Prostate gland (tissue), 2 donors: ENCODE measurements at regions not wholly inside any gene's neighbourhood (a gene's known extent, or its start where the extent isn't known, plus 50 kb on each side); places are given as distances from the start of the nearest gene placed in this dataset.

Experiments
- CTCF ChIP-seq, 4 experiments: fragments of 200-600 bp in 2 of 4; fragments of 450-650 bp in 2 of 4; sonication (generic) in 2 of 4; IDR thresholded peaks; 1 replicate in 3 of 4; 2 replicates in 1 of 4; pipeline ENCODE4 v1.5.1; 2016 to 2019; ENCODE audit warnings: antibody characterized with exemption in 4 of 4, mild to moderate bottlenecking in 2 of 4, moderate library complexity in 2 of 4
- POLR2A ChIP-seq: fragments of 450-650 bp; IDR thresholded peaks from one replicate; pipeline ENCODE4 v1.6.1; 2016; ENCODE audit warnings: antibody characterized with exemption, mild to moderate bottlenecking
- POLR2AphosphoS5 ChIP-seq: sonication (generic); formaldehyde crosslinking; IDR thresholded peaks from one replicate; pipeline ENCODE4 v1.6.1; 2017; ENCODE audit warnings: antibody characterized with exemption

GRCh38 chr1:61597601-61598000 lies 127.3 kb downstream of the TM2D1 start:
- TF ChIP-seq POLR2A (no peak), CTCF (IDR thresholded peaks at IDR 0.05) (no peak), POLR2AphosphoS5 (no peak)
